ENCODE measurements at regions not wholly inside any gene's neighbourhood (a gene's known extent, or its start where the extent isn't known, plus 50 kb on each side); places are given as distances from the start of the nearest gene placed in this dataset.
"Not testable (repeated sequence)": the region's sequence is repeated elsewhere in the genome, so short reads cannot be mapped to it uniquely, and the experiment has no call there.

- Histone ChIP-seq H3K4me1 (ENCODE audit: insufficient read depth, poor library complexity, severe bottlenecking) (no peaks in the 10 kb centered on the region), H3K9me3 (ENCODE audit: severe bottlenecking) (no peaks in the 10 kb centered on the region), H3K36me3 (ENCODE audit: low read depth) (no peaks in the 10 kb centered on the region), H3K4me3 (ENCODE audit: severe bottlenecking) (no peak overlapping the region), H3K27me3 (ENCODE audit: insufficient read depth, poor library complexity, severe bottlenecking) (peaks cover 3% of the 10 kb centered on the region), H3K27ac (ENCODE audit: poor library complexity, severe bottlenecking) (no peak overlapping the region)
- DNase-seq (ENCODE audit: low spot score) (no peak), ATAC-seq (ENCODE audit: low read depth) (no peak)
- no peak for TF ChIP-seq CTCF (IDR thresholded peaks at IDR 0.05; ENCODE audit: poor library complexity, severe bottlenecking)
These were observed 144.9 kb upstream of the HAPLN1 start for GRCh38 chr5:83865579-83865978.

GRCh38 chr5:83864652-83865051 is 144.0 kb upstream of the HAPLN1 start:
- no peaks in the 10 kb centered on the region for H3K36me3 ChIP-seq (ENCODE audit: low read depth)
- peaks cover 3% of the 10 kb centered on the region for H3K27me3 ChIP-seq (ENCODE audit: insufficient read depth, poor library complexity, severe bottlenecking)
- H3K4me1 ChIP-seq (ENCODE audit: insufficient read depth, poor library complexity, severe bottlenecking), result no peaks in the 10 kb centered on the region
- H3K9me3 ChIP-seq (ENCODE audit: severe bottlenecking), result no peaks in the 10 kb centered on the region
- H3K4me3 ChIP-seq (ENCODE audit: severe bottlenecking), result no peak overlapping the region
- ATAC-seq (ENCODE audit: low read depth) (no peak), DNase-seq (ENCODE audit: low spot score) (no peak)
- no peak for TF ChIP-seq CTCF (IDR thresholded peaks at IDR 0.05; ENCODE audit: poor library complexity, severe bottlenecking)
- H3K27ac ChIP-seq (ENCODE audit: poor library complexity, severe bottlenecking), result no peak overlapping the region

GRCh38 chr5:83857341-83857740 is 136.7 kb upstream of the HAPLN1 start:
- Histone ChIP-seq H3K36me3 (ENCODE audit: low read depth) (no peaks in the 10 kb centered on the region), H3K27me3 (ENCODE audit: insufficient read depth, poor library complexity, severe bottlenecking) (peaks cover 4% of the 10 kb centered on the region), H3K27ac (ENCODE audit: poor library complexity, severe bottlenecking) (no peak overlapping the region), H3K4me1 (ENCODE audit: insufficient read depth, poor library complexity, severe bottlenecking) (no peaks in the 10 kb centered on the region), H3K9me3 (ENCODE audit: severe bottlenecking) (peaks cover 3% of the 10 kb centered on the region), H3K4me3 (ENCODE audit: severe bottlenecking) (no peak overlapping the region)
- ATAC-seq (ENCODE audit: low read depth), result no peak
- no peak for DNase-seq (ENCODE audit: low spot score)
- TF ChIP-seq CTCF (IDR thresholded peaks at IDR 0.05; ENCODE audit: poor library complexity, severe bottlenecking), result no peak

GRCh38 chr5:83856881-83857280 is 136.2 kb upstream of the HAPLN1 start:
- no peak for DNase-seq (ENCODE audit: low spot score)

GRCh38 chr5:83850412-83850811 is 129.8 kb upstream of the HAPLN1 start:
- H3K27ac ChIP-seq (ENCODE audit: poor library complexity, severe bottlenecking); H3K27me3 ChIP-seq (ENCODE audit: insufficient read depth, poor library complexity, severe bottlenecking); ATAC-seq (ENCODE audit: low read depth); H3K4me1 ChIP-seq (ENCODE audit: insufficient read depth, poor library complexity, severe bottlenecking); H3K36me3 ChIP-seq (ENCODE audit: low read depth); H3K9me3 ChIP-seq (ENCODE audit: severe bottlenecking); H3K4me3 ChIP-seq (ENCODE audit: severe bottlenecking); DNase-seq (ENCODE audit: low spot score): not testable (repeated sequence)

More at GRCh38 chr5:83856881-83857280, 136.2 kb upstream of the HAPLN1 start:
- ATAC-seq (ENCODE audit: low read depth), result no peak
- TF ChIP-seq CTCF (IDR thresholded peaks at IDR 0.05; ENCODE audit: poor library complexity, severe bottlenecking), result no peak
- Histone ChIP-seq H3K36me3 (ENCODE audit: low read depth) (no peaks in the 10 kb centered on the region), H3K4me3 (ENCODE audit: severe bottlenecking) (no peak overlapping the region), H3K4me1 (ENCODE audit: insufficient read depth, poor library complexity, severe bottlenecking) (no peaks in the 10 kb centered on the region), H3K9me3 (ENCODE audit: severe bottlenecking) (peaks cover 3% of the 10 kb centered on the region), H3K27me3 (ENCODE audit: insufficient read depth, poor library complexity, severe bottlenecking) (peaks cover 4% of the 10 kb centered on the region), H3K27ac (ENCODE audit: poor library complexity, severe bottlenecking) (no peak overlapping the region)

All from RWPE2 (cell line).